ENCODE measurements at regions not wholly inside any gene's neighbourhood (a gene's known extent, or its start where the extent isn't known, plus 50 kb on each side); places are given as distances from the start of the nearest gene placed in this dataset.

GRCh38 chr6:139871803-139872510, 497.5 kb upstream of the CITED2 start:
- no peak for DNase-seq

DNA sequence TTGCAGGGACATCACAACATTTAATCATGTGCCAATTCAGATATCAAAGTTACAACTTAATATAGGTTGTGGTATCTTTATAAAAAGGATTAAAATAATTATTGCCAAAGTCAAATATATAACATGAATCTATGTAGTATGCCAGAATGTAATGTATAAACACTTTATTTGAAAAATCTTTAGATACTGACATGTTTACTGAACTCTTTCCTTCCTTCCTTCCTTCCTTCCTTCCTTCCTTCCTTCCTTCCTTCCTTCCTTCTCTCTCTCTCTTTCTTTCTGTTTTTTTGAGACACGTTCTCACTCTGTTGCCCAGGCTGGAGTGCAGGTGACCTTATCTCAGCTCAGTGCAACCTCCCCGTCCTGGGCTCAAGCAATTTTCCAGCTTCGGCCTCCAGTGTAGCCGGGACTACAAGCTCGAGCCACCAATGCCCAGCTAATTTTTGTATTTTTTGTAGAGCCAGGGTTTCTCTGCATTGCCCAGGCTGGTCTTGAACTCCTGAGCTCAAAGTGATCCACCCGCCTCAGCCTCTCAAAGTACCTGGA, 496.8 kb upstream of the CITED2 start:
- DNase-seq: no peak

- no peak for DNase-seq
Observed at GRCh38 chr6:139868576-139868975, 494.1 kb upstream of the CITED2 start.

DNA sequence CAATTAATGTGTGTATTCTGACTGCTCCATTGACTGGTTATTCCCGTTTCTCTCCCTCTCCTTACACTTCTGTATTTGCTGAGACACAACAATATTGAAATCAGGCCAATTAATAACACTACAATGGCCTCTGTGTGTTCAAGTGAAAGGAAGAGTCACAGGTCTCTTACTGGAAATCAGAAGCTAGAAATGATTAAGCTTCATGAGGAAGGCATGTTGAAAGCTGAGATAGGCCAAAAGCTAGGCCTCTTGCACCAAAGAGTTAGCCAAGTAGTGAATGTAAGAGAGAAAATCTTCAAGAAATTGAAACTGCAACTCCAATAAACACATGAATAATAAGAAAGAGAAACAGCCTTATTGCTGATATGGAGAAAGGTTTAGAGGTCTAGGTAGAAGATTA, 489.5 kb upstream of the CITED2 start:
- DNase-seq: no peak

- DNase-seq: no peak
Observed at GRCh38 chr6:139863346-139863745, 488.9 kb upstream of the CITED2 start.

DNA sequence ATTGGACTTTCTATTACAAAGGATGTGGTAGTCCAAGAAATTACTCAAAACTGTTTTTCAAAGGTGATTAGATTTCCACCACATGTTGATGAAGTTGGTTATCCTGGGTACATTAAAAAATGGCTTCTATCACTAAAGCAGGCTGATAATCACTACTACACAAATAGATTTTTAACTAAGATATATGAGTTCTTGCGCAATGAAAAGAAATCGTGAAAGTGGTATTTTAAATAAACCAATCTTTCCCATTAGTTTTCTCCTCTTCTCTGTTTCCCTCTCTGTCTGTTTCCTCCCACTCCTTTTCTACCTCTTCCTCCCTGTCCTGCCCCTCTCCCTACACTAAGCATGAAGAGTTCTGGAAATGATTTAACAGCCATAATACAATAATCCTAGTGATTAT, 487.9 kb upstream of the CITED2 start:
- no peak for DNase-seq

- DNase-seq: no peak
Observed at GRCh38 chr6:139860203-139860602, 485.8 kb upstream of the CITED2 start.

DNA sequence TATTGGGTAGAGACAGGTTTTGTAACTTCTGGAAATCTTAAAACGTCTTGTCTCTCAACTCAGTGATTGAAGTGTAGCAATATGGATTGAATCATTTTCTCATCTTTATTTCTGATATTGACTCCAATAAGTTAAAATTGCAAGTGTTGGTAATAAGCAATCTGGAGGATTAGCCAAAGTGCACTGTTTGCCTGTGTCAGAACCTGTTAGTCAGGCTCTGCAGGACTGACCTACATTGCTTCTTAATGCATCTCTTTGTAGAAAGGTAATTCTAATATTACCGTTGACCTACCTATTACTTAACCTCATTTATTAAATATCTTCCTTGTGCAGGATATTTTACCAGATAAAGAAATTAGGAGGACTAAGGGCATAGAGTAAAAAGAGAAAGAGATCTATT, 484.0 kb upstream of the CITED2 start:
- no peak for DNase-seq

DNA sequence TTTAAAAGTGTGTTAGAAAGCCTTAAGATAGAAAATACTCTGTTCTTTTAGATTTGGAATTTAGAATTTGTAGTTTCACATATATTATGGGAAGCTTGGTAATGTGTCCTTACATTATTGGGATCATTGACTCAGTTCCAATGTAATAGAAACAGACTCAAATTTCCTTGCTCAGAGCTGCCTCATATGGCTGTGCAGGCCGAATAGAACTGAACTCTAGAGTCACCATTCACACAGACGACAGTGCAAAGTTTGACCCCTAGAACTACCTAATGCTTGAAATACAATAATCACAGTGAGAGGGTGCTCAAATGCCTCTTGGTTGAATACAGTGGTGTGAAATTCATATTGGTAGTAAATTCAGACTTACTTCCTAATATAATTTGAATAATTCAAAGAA, 482.7 kb upstream of the CITED2 start:
- no peak for DNase-seq

GRCh38 chr6:139856562-139856961, 482.1 kb upstream of the CITED2 start:
- DNase-seq: no peak

GRCh38 chr6:139855671-139856311, 481.3 kb upstream of the CITED2 start:
- no peak for DNase-seq

DNA sequence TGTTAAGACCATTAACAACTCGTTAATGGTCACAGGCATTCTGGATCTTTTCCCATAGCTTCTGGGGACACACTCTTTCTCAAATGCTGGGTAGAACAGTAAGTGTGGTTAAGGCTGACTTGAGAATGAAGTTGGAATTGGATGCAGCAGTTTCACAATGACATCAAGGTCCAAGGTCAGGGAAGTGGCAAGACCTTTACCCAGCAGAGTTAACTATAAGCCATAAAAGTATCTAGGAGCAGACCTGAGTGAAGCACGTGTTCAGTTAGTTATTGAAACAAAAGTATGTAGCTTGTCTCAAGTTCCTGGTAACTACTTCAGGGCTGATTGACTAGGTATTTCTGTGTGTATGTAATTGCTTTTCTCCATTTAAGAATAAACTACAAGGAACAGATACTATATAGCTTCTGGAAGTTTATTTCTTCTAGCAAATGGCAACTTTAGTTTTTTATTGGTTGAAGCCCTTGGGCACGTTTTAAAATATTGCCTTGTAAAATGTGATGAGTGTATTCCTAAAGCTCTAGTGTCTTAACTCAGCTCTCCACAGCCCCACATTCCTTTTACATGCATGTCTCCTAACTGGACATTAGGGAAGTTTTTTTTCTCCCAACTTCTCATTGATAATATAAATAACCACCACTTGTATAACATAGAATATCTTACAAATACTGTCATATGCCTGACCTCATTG, 479.0 kb upstream of the CITED2 start:
- no peak for DNase-seq

- DNase-seq: no peak
Observed at GRCh38 chr6:139852488-139853140, 478.2 kb upstream of the CITED2 start.

DNA sequence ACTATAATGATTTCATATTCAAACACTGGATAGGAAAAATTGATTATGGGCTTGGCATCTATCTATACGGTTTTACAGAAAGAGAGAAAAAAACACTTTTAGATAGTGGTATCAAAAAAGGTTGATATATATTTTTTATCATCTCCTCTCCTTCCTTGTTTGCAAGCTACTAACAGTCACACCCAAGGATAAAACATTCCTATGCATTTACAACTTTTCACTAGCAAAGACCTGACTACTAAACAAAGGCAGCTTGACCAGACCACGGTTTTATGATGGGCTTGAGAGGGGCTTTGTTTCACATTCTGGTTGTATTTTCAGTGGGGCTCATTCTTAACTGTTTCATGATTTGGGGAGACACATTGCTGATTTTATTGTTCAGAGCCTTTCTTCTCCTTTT, 477.6 kb upstream of the CITED2 start:
- DNase-seq: no peak

GRCh38 chr6:139851206-139851605, 476.8 kb upstream of the CITED2 start:
- no peak for DNase-seq

DNA sequence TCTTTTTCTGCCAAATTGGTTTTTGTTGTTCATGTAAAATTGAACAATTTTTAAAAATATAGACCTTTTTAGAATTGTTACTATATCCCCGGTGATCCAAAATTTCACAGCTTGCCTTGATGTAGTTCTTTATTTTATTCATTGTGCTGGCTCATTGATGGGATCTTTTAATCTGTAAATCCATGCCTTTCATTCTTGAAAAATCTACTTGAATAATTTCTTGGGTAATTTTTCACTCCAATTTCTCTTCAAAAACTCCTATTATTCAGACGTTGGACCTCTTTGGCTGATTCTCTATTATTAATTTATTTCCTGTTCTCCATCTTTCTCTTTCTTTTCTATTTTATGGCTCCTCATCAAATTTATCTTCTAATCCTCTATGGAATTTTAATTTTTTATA, 476.1 kb upstream of the CITED2 start:
- DNase-seq: no peak

DNA sequence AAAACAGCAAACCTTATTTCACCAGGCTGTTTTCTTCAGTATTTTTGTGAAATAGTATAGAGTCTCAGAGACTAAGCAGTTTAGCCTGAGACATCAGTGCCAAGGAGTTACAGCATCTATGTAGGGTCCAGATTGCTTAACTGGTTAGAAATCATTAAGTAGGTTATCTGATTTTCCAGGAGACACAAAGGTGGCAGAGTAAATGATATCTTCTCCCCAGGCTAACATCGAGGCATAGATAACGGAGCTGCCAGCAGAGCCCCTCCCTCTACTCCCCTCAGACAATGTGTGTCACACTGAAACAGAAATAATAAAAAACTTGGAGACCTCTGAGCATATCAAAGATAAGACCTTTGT, 473.0 kb upstream of the CITED2 start:
- DNase-seq: no peak

GRCh38 chr6:139846538-139847456, 472.3 kb upstream of the CITED2 start:
- DNase-seq: no peak

- DNase-seq: no peak
Observed at GRCh38 chr6:139844907-139845306, 470.5 kb upstream of the CITED2 start.

- DNase-seq: no peak
Observed at GRCh38 chr6:139841794-139842215, 467.4 kb upstream of the CITED2 start.

- DNase-seq: no peak
Observed at GRCh38 chr6:139839506-139840156, 465.2 kb upstream of the CITED2 start.

DNA sequence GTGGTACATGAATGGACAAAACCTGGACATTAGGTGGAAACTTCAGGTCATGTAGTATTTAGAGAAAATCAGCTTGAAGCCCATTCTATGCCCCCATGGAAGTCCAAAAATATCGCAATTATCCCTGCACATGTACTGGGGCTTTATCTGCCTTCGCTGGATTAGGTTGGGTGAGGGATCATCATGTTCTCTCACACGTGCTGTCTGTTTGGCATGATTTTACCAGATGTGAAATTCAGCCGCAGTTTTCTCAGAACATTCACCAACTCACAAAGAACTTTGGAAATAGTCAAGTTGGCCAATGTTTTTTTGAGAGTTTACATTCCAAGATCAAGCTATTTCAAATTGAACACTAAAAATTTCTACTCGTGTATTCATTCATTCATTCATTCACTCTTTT, 459.8 kb upstream of the CITED2 start:
- no peak for DNase-seq
